ENCODE measurements at regions not wholly inside any gene's neighbourhood (a gene's known extent, or its start where the extent isn't known, plus 50 kb on each side); places are given as distances from the start of the nearest gene placed in this dataset.
"Not testable (repeated sequence)": the region's sequence is repeated elsewhere in the genome, so short reads cannot be mapped to it uniquely, and the experiment has no call there.

DNA sequence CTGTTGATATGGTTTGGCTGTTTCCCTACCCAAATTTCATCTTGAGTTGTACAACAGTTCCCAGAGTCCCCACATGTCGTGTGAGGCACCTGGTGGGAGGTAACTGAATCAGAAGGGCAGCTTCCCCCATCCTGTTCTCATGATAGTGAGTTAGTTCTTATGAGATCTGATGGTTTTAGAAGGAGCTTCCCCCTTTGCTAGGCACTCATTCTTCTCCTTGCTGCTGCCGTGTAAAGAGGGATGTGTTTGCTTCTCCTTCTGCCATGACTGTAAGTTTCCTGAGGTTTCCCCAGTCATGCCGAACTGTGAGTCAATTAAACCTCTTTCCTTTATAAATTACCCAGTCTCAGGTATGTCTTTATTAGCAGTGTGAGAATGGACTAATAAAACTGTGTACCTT lies 54.7 kb upstream of the PPARGC1A start:
- POLR2A ChIA-PET, CTCF ChIA-PET: not testable (repeated sequence)

DNA sequence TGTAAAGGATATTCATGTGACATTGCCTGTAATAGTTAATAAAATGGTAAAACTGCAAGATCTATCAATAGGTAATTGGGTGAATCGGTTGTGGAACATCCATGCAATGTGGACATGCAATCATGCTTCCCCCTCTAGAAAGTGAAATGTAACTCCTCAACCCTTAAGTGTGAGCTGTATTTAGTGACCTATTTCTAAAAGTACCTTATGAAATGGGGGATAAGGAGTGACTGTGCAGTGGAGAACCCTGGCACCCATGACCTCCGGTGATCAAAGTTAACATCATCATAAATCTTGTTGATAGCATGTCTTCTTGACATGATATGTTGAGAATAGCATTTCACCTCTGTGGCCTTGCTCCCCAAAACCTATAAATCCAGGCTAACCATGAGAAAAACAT lies 53.6 kb upstream of the PPARGC1A start:
- ChIA-PET CTCF (no interaction called here), POLR2A (no interaction called here)

DNA sequence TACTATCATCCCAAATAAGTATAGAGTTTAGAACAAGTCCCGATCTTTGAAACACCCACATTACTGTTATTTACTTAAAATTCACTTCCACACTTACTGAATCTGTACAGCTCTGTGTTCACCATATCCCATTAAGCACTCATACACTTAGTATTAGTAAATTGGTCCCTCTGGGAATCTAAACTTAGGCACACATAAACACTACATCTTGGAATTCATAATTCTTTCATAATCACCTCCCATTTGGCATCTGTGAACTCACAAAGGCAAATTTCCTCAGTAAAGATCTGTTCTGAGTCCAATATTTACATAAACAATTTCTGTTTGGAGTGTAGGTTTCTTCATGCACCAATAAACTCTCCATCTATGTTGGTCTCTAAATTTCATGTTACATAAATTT lies 52.6 kb upstream of the PPARGC1A start:
- ChIA-PET CTCF (no interaction called here), POLR2A (no interaction called here)

All from activated CD8-positive, alpha-beta memory T cell treated with anti-CD3 and anti-CD28 coated beads for 36 hours (primary cell).